HFF-Myc (cell line): ENCODE measurements at regions not wholly inside any gene's neighbourhood (a gene's known extent, or its start where the extent isn't known, plus 50 kb on each side); places are given as distances from the start of the nearest gene placed in this dataset.
A peak's percentile ranks its signal among the peaks of the same experiment; 100 is the strongest.

Source experiments
- DNase-seq: peaks from one replicate; pipeline ENCODE4 v3.0.0-alpha.2; 2011; ENCODE audit warnings: low read depth; ENCODE audit errors: extremely low read depth
- H3K4me3 ChIP-seq: replicated peaks from 2 replicates; pipeline ENCODE4 v1.5.1; 2011; ENCODE audit warnings: low read depth, mild to moderate bottlenecking, control low read depth, low read length
- CTCF ChIP-seq: IDR thresholded peaks from 2 replicates; pipeline ENCODE4 v1.5.1; 2012; ENCODE audit warnings: mild to moderate bottlenecking, low read depth, low read length, control low read depth; ENCODE audit errors: missing control alignments

GRCh38 chr7:119931230-119931824 is 341.6 kb upstream of the KCND2 start:
- TF ChIP-seq CTCF, result no peak
- H3K4me3 ChIP-seq, result no peak overlapping the region
- no peak for DNase-seq

GRCh38 chr7:119935418-119936025 is 337.5 kb upstream of the KCND2 start:
- peak; percentile 8 for TF ChIP-seq CTCF
- H3K4me3 ChIP-seq, result no peak overlapping the region
- DNase-seq, result peak; percentile 1

GRCh38 chr7:119936836-119937235 is 336.1 kb upstream of the KCND2 start:
- no peak for DNase-seq
- no peak for TF ChIP-seq CTCF
- no peak overlapping the region for H3K4me3 ChIP-seq

GRCh38 chr7:119937745-119938144 is 335.2 kb upstream of the KCND2 start:
- no peak overlapping the region for H3K4me3 ChIP-seq
- no peak for DNase-seq
- no peak for TF ChIP-seq CTCF

GRCh38 chr7:119943942-119944600 is 328.9 kb upstream of the KCND2 start:
- DNase-seq, result no peak
- H3K4me3 ChIP-seq, result no peak overlapping the region
- TF ChIP-seq CTCF, result no peak

- H3K4me3 ChIP-seq, result no peak overlapping the region
- DNase-seq, result no peak
- no peak for TF ChIP-seq CTCF
These were observed 328.4 kb upstream of the KCND2 start for GRCh38 chr7:119944601-119944972.
